SH-SY5Y (cell line): ENCODE measurements at regions not wholly inside any gene's neighbourhood (a gene's known extent, or its start where the extent isn't known, plus 50 kb on each side); places are given as distances from the start of the nearest gene placed in this dataset.

ENCODE experiments used
- GATA2 ChIP-seq: IDR thresholded peaks from 2 replicates; pipeline ENCODE4 v1.6.1; 2011; ENCODE audit warnings: mild to moderate bottlenecking, low read depth, low read length
- GATA3 ChIP-seq: IDR thresholded peaks from 2 replicates; pipeline ENCODE4 v1.6.1; 2011; ENCODE audit warnings: low read depth, mild to moderate bottlenecking, low read length, moderate library complexity

- TF ChIP-seq GATA2 (no peak), GATA3 (no peak)
Observed at GRCh38 chr2:78082555-78082954, 560.4 kb upstream of the LRRTM4 start.
